ENCODE measurements at regions not wholly inside any gene's neighbourhood (a gene's known extent, or its start where the extent isn't known, plus 50 kb on each side); places are given as distances from the start of the nearest gene placed in this dataset.

GRCh38 chr6:40874495-40874894, 164.5 kb downstream of the UNC5CL start:
- no peak for TF ChIP-seq ZSCAN20 (CRISPR knock-in tag; IDR thresholded peaks at IDR 0.05; ENCODE audit: borderline replicate concordance)
- no peak for TF ChIP-seq YY1 (IDR thresholded peaks at IDR 0.05; ENCODE audit: insufficient read depth, insufficient replicate concordance, low read depth, low read length)
- no peak for TF ChIP-seq ZNF350 (CRISPR knock-in tag; IDR thresholded peaks at IDR 0.05; ENCODE audit: borderline replicate concordance, low read depth)
- TF ChIP-seq NONO (IDR thresholded peaks at IDR 0.05) = no peak
- TF ChIP-seq NONO (CRISPR knock-in tag; conservative IDR thresholded peaks at IDR 0.05) = no peak
- TF ChIP-seq HDAC6 (IDR thresholded peaks at IDR 0.05; ENCODE audit: low read depth, low read length) = no peak
